Right hindlimb (tissue), 1 donor: ENCODE measurements at regions not wholly inside any gene's neighbourhood (a gene's known extent, or its start where the extent isn't known, plus 50 kb on each side); places are given as distances from the start of the nearest gene placed in this dataset.

Experiments used
- DNase-seq: peaks from one replicate; pipeline ENCODE4 v3.0.0-alpha.2; 2018

DNA sequence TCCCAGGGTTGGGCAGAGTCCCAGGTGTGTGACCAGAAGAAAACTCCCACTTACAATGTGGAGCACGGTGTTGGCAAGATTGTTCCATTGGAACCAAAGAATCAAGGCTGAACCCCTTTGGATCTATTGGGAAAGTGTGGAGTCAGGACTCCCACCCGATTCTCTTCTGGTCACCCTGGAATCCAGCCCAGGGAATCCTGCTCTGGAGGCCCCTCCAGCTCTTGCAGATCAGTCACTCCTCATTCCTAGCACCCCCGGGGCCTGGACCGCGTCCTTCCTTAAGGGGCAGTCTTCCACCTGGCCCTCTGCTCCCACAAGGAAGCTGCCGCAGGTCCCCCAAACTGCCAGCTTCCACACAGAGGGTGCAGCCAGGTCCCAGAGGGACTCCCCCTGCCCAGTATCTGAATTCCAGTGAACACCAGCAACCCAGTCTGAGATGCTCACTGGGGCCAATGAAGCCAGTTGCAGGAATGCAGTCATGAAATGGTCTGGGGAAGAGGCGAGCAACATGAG lies 170.1 kb downstream of the GADD45G start:
- no peak for DNase-seq

DNA sequence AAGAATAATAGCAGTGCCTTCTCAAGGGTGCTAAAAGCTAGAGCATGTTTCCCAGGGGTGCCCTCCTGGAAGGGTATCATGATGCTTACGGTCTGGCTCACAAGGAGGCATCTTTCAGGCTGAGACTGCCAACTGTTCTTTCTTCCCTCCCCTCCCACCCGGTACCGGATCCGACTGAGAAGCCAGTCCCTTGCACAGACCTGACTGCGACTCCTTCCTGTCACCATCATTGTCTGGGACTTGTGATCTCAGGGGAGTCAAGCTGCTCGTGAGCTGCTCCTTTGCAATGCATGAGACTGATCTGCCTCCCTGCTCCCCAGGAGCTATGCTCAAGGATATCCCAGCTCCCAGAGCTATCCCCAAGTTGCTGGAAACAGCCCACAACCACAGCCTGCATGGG lies 170.8 kb downstream of the GADD45G start:
- no peak for DNase-seq

- no peak for DNase-seq
Observed at GRCh38 chr9:89776795-89777525, 172.1 kb downstream of the GADD45G start.

GRCh38 chr9:89777544-89777943 lies 172.7 kb downstream of the GADD45G start:
- DNase-seq = no peak

- DNase-seq = no peak
Observed at GRCh38 chr9:89778100-89779090, 173.6 kb downstream of the GADD45G start.

GRCh38 chr9:89779405-89780203 lies 174.8 kb downstream of the GADD45G start:
- DNase-seq = no peak

DNA sequence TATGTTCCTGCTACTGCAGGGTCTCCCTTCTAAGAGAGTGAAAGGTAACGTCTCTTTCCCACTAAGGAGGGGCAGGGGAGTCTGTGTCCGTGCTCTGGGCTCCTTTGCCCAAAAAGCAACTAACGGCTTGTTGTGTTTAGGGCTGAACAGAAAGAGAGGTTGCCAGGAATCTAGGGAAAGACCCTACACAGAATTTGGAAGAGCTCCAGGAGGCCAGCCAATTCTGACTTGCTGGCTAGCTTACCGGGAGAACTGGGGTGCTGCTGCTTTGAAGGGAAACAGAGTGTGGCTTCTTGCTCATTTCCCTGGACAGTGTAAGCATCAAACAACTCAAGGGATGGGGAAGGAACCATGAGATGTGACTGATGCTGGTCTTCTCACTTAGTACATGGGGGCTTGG lies 176.1 kb downstream of the GADD45G start:
- DNase-seq = no peak

GRCh38 chr9:89781838-89782540 lies 177.2 kb downstream of the GADD45G start:
- DNase-seq = no peak

- DNase-seq = peak; percentile 78
Observed at GRCh38 chr9:89786655-89787054, 181.8 kb downstream of the GADD45G start.

DNA sequence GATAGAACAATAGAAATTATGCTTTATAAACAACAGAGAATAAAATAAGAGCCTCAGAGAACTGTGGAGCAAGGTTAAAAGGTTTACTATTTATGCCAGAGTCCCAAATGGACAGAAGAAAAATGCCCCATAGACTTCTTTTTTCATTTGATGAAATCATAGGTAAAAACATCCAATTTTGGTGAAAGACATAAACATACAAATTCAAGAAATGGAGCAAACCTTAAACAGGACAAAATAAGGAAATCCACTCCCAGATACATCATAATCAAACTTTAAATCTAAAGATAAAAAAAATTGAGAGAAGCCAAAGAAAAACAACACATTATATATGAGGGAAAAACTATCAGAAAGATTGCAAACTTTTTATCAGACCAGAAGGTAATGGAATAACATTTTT lies 182.8 kb downstream of the GADD45G start:
- DNase-seq = no peak

DNA sequence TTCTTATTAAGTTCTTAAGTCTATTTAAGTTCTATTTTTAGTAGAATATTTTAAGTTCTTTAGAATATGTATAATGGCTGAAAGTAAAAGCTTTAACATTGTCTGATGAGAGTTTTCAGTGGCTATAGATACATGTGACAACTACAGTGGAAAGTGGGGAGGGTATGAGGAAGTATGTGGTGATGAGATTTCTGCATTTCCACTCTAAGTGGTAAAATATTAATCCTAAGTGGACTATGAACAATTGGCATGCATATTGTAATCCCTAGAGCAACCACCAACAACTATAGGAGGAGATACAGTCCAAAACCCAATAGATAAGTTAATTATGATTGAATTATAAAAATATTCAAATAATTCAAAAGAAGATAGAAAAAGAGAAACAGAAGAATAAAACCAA lies 183.6 kb downstream of the GADD45G start:
- DNase-seq = no peak

GRCh38 chr9:89789922-89790510 lies 185.2 kb downstream of the GADD45G start:
- no peak for DNase-seq

DNA sequence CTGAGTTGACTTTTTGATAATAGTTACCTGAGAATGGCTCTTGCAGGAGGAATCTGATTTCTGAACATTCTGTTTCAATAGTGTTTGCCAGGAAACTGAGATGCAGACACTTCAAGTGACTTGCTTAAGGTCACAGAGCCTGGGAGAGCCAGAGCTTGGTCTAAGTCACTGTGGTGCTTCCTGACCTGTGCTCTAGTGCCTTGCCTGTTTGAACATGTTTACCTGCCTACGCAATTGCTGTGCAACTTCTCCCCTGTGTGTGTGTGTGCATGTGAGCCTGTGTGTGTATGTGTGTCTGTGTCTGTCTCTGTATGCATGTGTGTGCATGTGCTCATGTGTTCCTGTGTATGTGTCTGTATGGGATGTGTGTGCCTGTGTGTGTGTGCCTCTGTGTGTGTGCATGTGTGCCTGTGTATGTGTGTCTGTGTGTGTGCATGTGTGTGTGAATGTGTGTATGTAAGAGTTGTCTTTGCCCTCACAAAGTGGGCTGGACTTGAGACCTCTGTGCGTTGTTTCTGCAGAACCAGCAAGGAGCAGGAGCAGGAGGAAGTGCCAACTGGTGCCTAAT lies 185.8 kb downstream of the GADD45G start:
- DNase-seq = no peak

DNA sequence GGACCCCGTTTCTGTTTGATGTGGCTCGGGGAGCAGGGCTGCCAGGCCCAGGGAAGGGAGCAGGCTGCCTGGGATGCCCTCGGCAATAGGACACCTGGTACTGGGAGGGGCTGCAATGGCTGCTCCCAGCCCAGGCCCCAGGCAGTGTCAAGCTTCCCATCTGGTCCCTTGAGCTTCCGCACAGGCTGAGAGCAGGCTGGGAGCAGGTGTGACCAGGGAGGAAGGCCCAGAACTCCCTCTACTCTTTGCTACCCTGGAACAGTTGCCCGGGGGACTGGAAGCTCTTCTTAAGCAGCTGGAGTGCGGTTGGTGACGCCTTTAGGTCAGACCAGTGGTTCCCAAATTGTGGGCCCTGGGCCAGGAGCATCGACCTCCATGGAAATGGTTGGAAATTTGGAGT lies 186.9 kb downstream of the GADD45G start:
- DNase-seq = no peak

DNA sequence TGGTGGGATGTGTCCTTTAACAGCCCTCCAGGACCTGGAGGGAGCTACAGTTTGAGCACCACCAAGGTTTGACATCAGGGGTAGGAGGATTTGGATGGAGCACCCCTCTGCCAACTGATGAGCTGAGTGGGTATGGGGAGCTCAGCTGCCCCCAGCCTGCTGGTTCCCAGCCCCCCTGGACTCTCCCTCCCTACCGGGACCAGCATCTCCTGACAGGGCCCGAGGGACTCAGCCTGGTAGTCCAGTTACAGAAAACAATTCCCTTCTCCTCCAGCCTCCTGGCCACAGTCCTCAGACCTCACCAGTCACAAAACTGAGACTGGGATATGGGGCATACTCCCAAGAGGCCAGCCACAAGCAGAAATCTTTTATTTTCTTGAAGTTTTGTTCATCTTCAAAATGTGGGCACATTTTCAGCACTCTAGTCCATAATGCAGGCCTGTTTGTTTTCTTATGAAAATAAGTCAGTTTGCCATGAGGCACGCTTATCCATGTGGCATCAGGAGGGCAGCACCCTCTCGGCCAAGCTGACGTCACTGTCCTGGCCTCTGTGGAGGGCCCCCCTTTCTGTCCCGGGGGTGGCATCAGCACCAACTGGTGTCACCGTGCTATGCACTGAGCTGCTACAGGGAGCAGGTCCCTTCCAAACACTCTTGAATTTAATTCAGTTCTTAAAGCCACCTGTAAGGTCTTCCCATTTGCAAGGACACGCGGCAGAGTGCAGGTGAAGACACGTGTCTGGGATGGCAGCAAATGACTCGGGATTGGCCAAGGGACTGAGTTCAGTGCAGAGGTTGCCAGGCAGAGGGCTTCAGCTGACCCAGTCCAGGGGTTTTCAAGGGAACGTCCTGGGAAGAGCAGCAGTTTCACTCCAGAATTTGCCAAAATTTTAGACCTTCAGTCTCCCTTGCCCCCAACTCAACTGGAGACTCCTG lies 187.6 kb downstream of the GADD45G start:
- DNase-seq = no peak

- no peak for DNase-seq
Observed at GRCh38 chr9:89793124-89793495, 188.3 kb downstream of the GADD45G start.

- DNase-seq = no peak
Observed at GRCh38 chr9:89793551-89793950, 188.7 kb downstream of the GADD45G start.

DNA sequence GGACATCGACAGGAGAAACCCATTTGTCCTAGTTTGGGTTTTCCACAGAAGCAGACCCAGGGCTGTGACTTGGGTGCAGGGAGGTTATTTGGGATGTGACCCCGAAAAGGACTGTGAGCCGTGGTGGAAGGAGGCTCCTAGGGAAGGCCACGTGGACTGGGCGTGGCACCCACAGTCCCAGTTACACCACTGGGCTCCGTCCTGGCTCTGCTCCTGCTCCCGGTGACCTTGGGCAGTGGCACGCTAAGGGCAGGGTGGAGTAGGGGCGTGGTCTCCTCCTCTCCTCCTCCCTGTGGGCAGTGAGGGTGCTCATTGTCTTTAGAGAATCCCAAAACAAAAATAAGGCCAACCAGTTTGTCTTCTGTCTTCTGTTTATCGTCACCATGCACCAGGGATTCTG lies 190.1 kb downstream of the GADD45G start:
- DNase-seq = no peak

DNA sequence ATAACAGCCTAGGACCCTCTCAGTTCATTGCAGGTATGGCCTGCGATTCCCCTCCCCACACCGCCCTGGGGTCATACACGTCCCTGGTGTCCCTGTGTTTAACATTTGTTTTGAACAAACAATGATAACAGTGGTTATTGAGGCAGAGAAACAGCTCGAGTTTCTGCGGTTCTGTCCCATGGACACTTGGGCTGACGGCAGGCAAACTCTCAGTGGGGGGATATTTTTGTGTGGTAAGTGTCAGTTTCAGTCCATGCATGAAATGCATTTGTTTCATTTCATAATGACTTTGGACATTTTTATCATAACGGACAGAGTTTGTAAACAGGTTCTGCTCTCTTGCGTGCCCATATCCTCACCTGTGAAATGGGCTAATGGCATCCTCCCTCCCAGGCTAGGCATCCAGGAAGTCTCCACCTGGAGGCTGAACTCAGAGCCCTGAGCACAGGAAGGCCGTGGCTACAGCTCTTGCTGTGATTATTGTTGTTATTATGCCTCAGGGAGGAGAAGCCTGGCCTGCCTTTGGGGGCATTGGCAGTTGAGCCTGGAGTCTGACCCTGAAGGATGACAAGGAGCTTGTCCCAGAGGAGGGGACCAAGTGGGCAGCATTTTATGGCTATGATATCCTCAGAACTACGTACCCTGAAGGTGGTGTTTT lies 190.9 kb downstream of the GADD45G start:
- no peak for DNase-seq

DNA sequence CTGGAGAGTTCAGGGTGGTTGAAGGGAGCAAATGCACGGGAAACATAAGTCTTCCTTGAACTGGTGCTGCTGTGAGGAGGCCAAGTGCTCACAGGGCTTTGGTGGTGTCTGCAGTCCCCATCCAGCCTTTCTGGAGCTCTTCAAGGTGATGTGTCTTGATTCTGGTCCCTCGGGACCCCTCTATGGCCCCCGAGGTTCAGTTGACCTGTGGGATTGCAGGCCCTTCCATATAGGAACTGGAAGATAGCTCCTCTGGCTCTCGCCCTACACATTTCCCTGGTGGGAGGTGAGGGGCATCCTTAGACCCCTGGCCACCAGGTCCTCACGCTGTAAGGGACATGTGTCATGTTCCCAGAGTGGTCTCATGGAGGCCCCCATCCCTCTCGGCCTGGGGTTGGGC lies 191.8 kb downstream of the GADD45G start:
- DNase-seq = no peak
